Right cardiac atrium (tissue), 5 donors: ENCODE measurements at regions not wholly inside any gene's neighbourhood (a gene's known extent, or its start where the extent isn't known, plus 50 kb on each side); places are given as distances from the start of the nearest gene placed in this dataset.
"Not testable (repeated sequence)": the region's sequence is repeated elsewhere in the genome, so short reads cannot be mapped to it uniquely, and the experiment has no call there.

Source experiments
- ATAC-seq, 2 donors: fragments of 200-7000 bp; cut with Tn5 transposase; one replicate each; pipeline versions ENCODE4 v1.8.0 to v1.9.1; 2020; ENCODE audit warnings: moderate library complexity in 2 of 2, mild to moderate bottlenecking in 1 of 2
- DNase-seq, 3 donors: peaks; one replicate each; pipeline ENCODE4 v3.0.0-alpha.2; 2020
- H3K27ac ChIP-seq: one replicate; pipeline ENCODE4 v1.5.1; 2013; ENCODE audit warnings: mild to moderate bottlenecking, low read length, control low read depth, moderate library complexity
- H3K27me3 ChIP-seq: one replicate; pipeline ENCODE4 v1.6.1; 2013; ENCODE audit not compliant: control insufficient read depth, insufficient read depth
- H3K4me1 ChIP-seq: one replicate; pipeline ENCODE4 v1.6.1; 2013; ENCODE audit warnings: low read length; ENCODE audit not compliant: control insufficient read depth, insufficient read depth
- H3K4me3 ChIP-seq: one replicate; pipeline ENCODE4 v1.5.1; 2013; ENCODE audit warnings: low read length, control low read depth
- H3K9me3 ChIP-seq: one replicate; pipeline ENCODE4 v1.6.1; 2013; ENCODE audit warnings: low read length; ENCODE audit not compliant: control insufficient read depth
- WGBS: extraction: QIAGEN DNeasy Blood & Tissue Kit; methylation state at CpG from one replicate; pipeline ENCODE4 v1.1.7; 2013; 5-methylcytosine and 5-hydroxymethylcytosine counted together
- intact Hi-C, 4 donors: fragments of 100-400 bp; cut with DNase I; formaldehyde crosslinking; loops; one replicate each; pipeline versions ENCODE4 v1.11.0 to v1.14.0; 2022 to 2023
- donor health status: healthy with polysubstance abuse.
- donor health status: DM: no; HTN: yes; CAD: no.
- donor health status: DM: no; HTN: no; CAD: no.
- donor health status: DM: no; HTN: yes; CAD: no; lungs with severe emphysema.
- donor health status: DM: yes; HTN: yes; CAD: no.

GRCh38 chr10:2575460-2575859 is 491.9 kb upstream of the PFKP start:
- intact Hi-C loops: no loop called here
- Histone ChIP-seq H3K4me3 (no peak overlapping the region), H3K27me3 (no peaks in the 10 kb centered on the region), H3K9me3 (no peaks in the 10 kb centered on the region), H3K4me1 (no peaks in the 10 kb centered on the region), H3K27ac (no peak overlapping the region)
- ATAC-seq (no peak), DNase-seq (no peak)
- WGBS: 57% methylated on average over 6 of the region's 6 CpGs

- Histone ChIP-seq H3K9me3 (no peaks in the 10 kb centered on the region), H3K27me3 (no peaks in the 10 kb centered on the region), H3K4me3 (no peak overlapping the region), H3K4me1 (no peaks in the 10 kb centered on the region), H3K27ac (no peak overlapping the region)
- intact Hi-C loops: no loop called here
- WGBS: 43% methylated on average over 1 of the region's 1 CpG
- DNase-seq (no peak), ATAC-seq (no peak)
Measured at GRCh38 chr10:2572611-2573010, 494.7 kb upstream of the PFKP start.

- Histone ChIP-seq H3K27me3 (no peaks in the 10 kb centered on the region), H3K4me3 (no peak overlapping the region), H3K27ac (no peak overlapping the region), H3K4me1 (no peaks in the 10 kb centered on the region), H3K9me3 (no peaks in the 10 kb centered on the region)
- no peak for DNase-seq
- 84% methylated on average over 1 of the region's 1 CpG for WGBS
- no peak for ATAC-seq
- intact Hi-C loops: no loop called here
Measured at GRCh38 chr10:2556883-2557282, 510.5 kb upstream of the PFKP start.

GRCh38 chr10:2548071-2548470 is 519.3 kb upstream of the PFKP start:
- ATAC-seq: no peak
- H3K27ac ChIP-seq: no peak overlapping the region
- H3K4me3 ChIP-seq: no peak overlapping the region
- H3K9me3 ChIP-seq: no peaks in the 10 kb centered on the region
- DNase-seq: no peak
- H3K4me1 ChIP-seq: no peaks in the 10 kb centered on the region
- intact Hi-C loops: no loop called here
- H3K27me3 ChIP-seq: no peaks in the 10 kb centered on the region

GRCh38 chr10:2547606-2548005 is 519.7 kb upstream of the PFKP start:
- Histone ChIP-seq H3K4me1 (no peaks in the 10 kb centered on the region), H3K27me3 (no peaks in the 10 kb centered on the region), H3K9me3 (no peaks in the 10 kb centered on the region), H3K4me3 (no peak overlapping the region), H3K27ac (no peak overlapping the region)
- no peak for ATAC-seq
- intact Hi-C loops: no loop called here
- no peak for DNase-seq
- 50% methylated on average over 4 of the region's 4 CpGs for WGBS

GRCh38 chr10:2546894-2547293 is 520.5 kb upstream of the PFKP start:
- H3K27ac ChIP-seq, intact Hi-C loops, H3K27me3 ChIP-seq, H3K9me3 ChIP-seq, H3K4me3 ChIP-seq, ATAC-seq, DNase-seq, H3K4me1 ChIP-seq: not testable (repeated sequence)
- 88% methylated on average over 3 of the region's 3 CpGs for WGBS

- H3K4me3 ChIP-seq: no peak overlapping the region
- H3K9me3 ChIP-seq: no peaks in the 10 kb centered on the region
- no peaks in the 10 kb centered on the region for H3K27me3 ChIP-seq
- WGBS: 80% methylated on average over 3 of the region's 3 CpGs
- H3K27ac ChIP-seq: no peak overlapping the region
- intact Hi-C loops: no loop called here
- H3K4me1 ChIP-seq: no peaks in the 10 kb centered on the region
- ATAC-seq (no peak), DNase-seq (no peak)
Measured at GRCh38 chr10:2543974-2544373, 523.4 kb upstream of the PFKP start.

- no peaks in the 10 kb centered on the region for H3K4me1 ChIP-seq
- no peaks in the 10 kb centered on the region for H3K9me3 ChIP-seq
- 86% methylated on average over 17 of the region's 17 CpGs for WGBS
- no peak for DNase-seq
- no peaks in the 10 kb centered on the region for H3K27me3 ChIP-seq
- intact Hi-C loops: no loop called here
- H3K27ac ChIP-seq: no peak overlapping the region
- no peak for ATAC-seq
- H3K4me3 ChIP-seq: no peak overlapping the region
Measured at GRCh38 chr10:2543142-2543886, 524.0 kb upstream of the PFKP start.

- H3K27ac ChIP-seq: no peak overlapping the region
- H3K4me1 ChIP-seq: no peaks in the 10 kb centered on the region
- H3K4me3 ChIP-seq: no peak overlapping the region
- no peaks in the 10 kb centered on the region for H3K9me3 ChIP-seq
- no peak for DNase-seq
- WGBS: 42% methylated on average over 4 of the region's 4 CpGs
- intact Hi-C loops: no loop called here
- no peak for ATAC-seq
- no peaks in the 10 kb centered on the region for H3K27me3 ChIP-seq
Measured at GRCh38 chr10:2541176-2541575, 526.2 kb upstream of the PFKP start.

- 42% methylated on average over 5 of the region's 5 CpGs for WGBS
- Histone ChIP-seq H3K27ac (no peak overlapping the region), H3K9me3 (no peaks in the 10 kb centered on the region), H3K4me3 (no peak overlapping the region), H3K4me1 (no peaks in the 10 kb centered on the region), H3K27me3 (no peaks in the 10 kb centered on the region)
- ATAC-seq (no peak), DNase-seq (no peak)
- intact Hi-C loops: no loop called here
Measured at GRCh38 chr10:2529945-2530344, 537.4 kb upstream of the PFKP start.

GRCh38 chr10:2525781-2526180 is 541.6 kb upstream of the PFKP start:
- H3K9me3 ChIP-seq: no peaks in the 10 kb centered on the region
- intact Hi-C loops: no loop called here
- ATAC-seq (no peak), DNase-seq (no peak)
- no peak overlapping the region for H3K4me3 ChIP-seq
- no peaks in the 10 kb centered on the region for H3K27me3 ChIP-seq
- no peaks in the 10 kb centered on the region for H3K4me1 ChIP-seq
- WGBS: 78% methylated on average over 12 of the region's 12 CpGs
- H3K27ac ChIP-seq: no peak overlapping the region

GRCh38 chr10:2519139-2519538 is 548.2 kb upstream of the PFKP start:
- ATAC-seq (no peak), DNase-seq (no peak)
- 84% methylated on average over 8 of the region's 8 CpGs for WGBS
- H3K9me3 ChIP-seq: no peaks in the 10 kb centered on the region
- no peak overlapping the region for H3K4me3 ChIP-seq
- intact Hi-C loops: no loop called here
- no peaks in the 10 kb centered on the region for H3K4me1 ChIP-seq
- no peaks in the 10 kb centered on the region for H3K27me3 ChIP-seq
- H3K27ac ChIP-seq: no peak overlapping the region
